AG04449 (cell line): ENCODE measurements at regions not wholly inside any gene's neighbourhood (a gene's known extent, or its start where the extent isn't known, plus 50 kb on each side); places are given as distances from the start of the nearest gene placed in this dataset.

Experiments used
- CTCF ChIA-PET: fragments of 350-600 bp; formaldehyde crosslinking; extraction: SDS; loops from one replicate; lab custom pipeline; 2021; ENCODE audit warnings: antibody characterized with exemption; lab: Yijun Ruan, JAX
- POLR2A ChIA-PET: fragments of 400-600, 350-600 bp; formaldehyde crosslinking; extraction: SDS; loops from one replicate; lab custom pipeline; 2020; ENCODE audit warnings: antibody characterized with exemption, inconsistent platforms; lab: Yijun Ruan, JAX
- DNase-seq: peaks from one replicate; pipeline ENCODE4 v3.0.0-alpha.2; 2010; ENCODE audit warnings: low read depth, low spot score
- H3K4me3 ChIP-seq: 2 replicates; pipeline ENCODE4 v1.5.1; 2011; ENCODE audit warnings: low read depth, mild to moderate bottlenecking, control low read depth, low read length
- CTCF ChIP-seq: IDR thresholded peaks from one replicate; pipeline ENCODE4 v1.5.1; 2011; ENCODE audit warnings: mild to moderate bottlenecking, moderate library complexity, low read length, control low read depth, inconsistent platforms; ENCODE audit not compliant: insufficient read depth; ENCODE audit errors: missing control alignments

DNA sequence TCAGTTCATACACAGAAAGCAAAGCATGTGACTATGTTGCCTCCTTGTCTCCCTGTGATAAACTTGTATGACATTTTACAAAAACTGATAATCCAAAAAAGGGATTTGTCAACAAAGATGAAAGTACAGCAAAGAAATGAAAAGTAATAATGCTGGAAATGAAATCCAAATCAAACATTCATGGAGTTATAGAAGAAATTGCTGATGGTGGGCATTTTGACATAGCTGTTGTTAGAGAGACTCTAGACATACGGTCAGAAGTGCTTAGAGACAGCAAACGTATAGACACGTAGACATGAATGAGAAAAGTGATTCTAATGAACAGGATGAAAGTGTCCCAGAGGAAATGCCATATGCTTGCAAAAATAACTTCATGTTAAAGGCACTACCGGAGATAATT lies 186.9 kb upstream of the RGMB start:
- ChIA-PET POLR2A (no interaction called here), CTCF (no interaction called here)

DNA sequence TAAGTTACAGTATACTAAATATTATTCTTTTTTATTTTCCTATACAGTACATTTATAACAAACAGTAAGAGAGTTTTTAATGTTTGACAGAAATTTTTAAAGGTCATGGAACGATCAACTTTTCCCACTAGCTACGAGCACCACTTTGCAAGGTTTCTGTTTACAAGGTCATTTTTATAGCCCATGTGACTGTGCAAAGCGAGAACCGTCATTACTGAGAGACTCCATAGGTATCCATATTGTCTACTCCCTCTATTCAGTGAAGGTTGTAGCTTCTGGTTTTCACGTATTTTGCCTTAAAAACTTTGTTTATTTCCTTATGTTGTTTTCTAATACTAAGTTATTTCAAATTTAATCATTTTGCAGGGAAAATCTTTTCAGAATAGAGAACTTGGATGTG lies 186.3 kb upstream of the RGMB start:
- H3K4me3 ChIP-seq: no peak overlapping the region
- DNase-seq: no peak
- ChIA-PET CTCF (no interaction called here), POLR2A (no interaction called here)
- no peak for TF ChIP-seq CTCF

More for the DNA sequence above, 186.9 kb upstream of the RGMB start:
- H3K4me3 ChIP-seq: no peak overlapping the region
- no peak for TF ChIP-seq CTCF
- no peak for DNase-seq

GRCh38 chr5:98588215-98588614 lies 185.2 kb upstream of the RGMB start:
- TF ChIP-seq CTCF: no peak
- CTCF ChIA-PET: no interaction called here
- POLR2A ChIA-PET: no interaction called here
- H3K4me3 ChIP-seq: no peak overlapping the region
- DNase-seq: no peak

DNA sequence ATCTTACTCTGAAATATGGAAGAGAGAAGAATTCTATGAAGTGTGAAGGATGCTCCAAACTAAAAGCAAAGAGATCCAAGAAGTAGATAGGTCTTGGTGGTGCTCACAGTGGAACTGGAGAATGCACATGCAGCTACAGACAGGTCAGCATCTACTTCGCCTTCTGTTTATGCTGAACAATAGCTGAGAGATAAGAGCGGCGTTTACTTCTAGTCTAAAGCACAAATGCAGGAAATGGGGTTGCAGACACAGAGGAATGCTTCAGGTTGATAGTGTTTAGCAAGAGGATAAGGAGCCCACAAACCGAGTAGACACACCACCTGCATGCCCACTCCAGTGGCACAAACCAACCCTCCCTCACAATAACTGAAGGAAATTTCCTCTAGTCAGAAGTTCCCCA lies 180.0 kb upstream of the RGMB start:
- ChIA-PET CTCF (no interaction called here), POLR2A (no interaction called here)
- DNase-seq: no peak
- no peak for TF ChIP-seq CTCF
- H3K4me3 ChIP-seq: no peak overlapping the region

DNA sequence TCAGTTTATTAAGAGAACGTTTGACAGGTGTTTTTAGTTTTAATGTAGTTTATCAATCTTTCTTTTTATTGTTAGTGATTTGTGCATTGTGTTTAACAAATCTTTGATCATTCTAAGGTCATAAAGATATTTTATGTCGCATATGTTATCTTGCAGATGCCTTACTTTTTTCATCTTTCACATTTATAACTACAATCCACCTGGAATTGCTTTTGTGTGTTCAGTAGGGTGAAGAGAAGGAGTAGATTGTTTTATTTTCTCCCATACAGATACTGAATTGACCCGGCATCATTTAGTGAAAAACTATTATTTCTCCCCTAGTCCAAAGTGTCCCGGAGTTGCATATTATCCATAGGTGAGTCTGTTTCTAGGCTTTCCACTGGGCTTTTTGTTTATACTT lies 179.4 kb upstream of the RGMB start:
- TF ChIP-seq CTCF: no peak
- CTCF ChIA-PET: no interaction called here
- no peak for DNase-seq
- H3K4me3 ChIP-seq: no peak overlapping the region
- POLR2A ChIA-PET: no interaction called here

DNA sequence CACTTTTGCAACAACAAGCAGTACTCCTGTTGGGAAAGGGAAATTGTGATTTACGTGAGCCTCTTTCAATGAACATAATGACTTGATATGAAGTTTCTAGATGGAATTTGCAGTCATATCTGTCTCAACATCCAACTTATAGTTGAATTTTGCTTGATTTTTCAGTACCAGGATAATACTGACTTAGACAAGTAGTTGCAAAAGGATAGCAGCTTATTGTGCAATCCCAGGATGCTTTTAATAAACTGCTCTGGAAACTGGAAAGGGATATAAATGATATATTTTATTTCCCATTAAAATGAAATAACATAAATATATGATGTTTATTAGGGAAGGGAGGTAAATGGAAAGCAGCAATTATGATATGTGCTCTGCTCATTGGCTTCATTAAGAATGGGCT lies 174.4 kb upstream of the RGMB start:
- ChIA-PET CTCF (interaction anchor here (1.0 kb wide), 1 partner anchor 14 kb away, joined by 3 read pairs; no protein-coding TSS in a partner anchor), POLR2A (no interaction called here)
- no peak for TF ChIP-seq CTCF
- no peak for DNase-seq
- no peak overlapping the region for H3K4me3 ChIP-seq
